GM12878 (cell line): ENCODE measurements at regions not wholly inside any gene's neighbourhood (a gene's known extent, or its start where the extent isn't known, plus 50 kb on each side); places are given as distances from the start of the nearest gene placed in this dataset.

Experiments
- ASH2L ChIP-seq: fragments of 300-600, 200-600 bp; sonication (generic); IDR thresholded peaks from 2 replicates; pipeline ENCODE4 v1.6.1; 2017; ENCODE audit warnings: low read depth, mild to moderate bottlenecking, borderline replicate concordance
- BACH1 ChIP-seq: fragments of 450-650 bp; IDR thresholded peaks from 2 replicates; pipeline ENCODE4 v1.6.1; 2017; ENCODE audit warnings: mild to moderate bottlenecking, borderline replicate concordance
- BCL3 ChIP-seq: IDR thresholded peaks from 2 replicates; pipeline ENCODE4 v1.6.1; 2011; ENCODE audit warnings: borderline replicate concordance, low read depth, mild to moderate bottlenecking, moderate library complexity, low read length; ENCODE audit not compliant: insufficient read depth, poor library complexity, severe bottlenecking
- CEBPB ChIP-seq, 2 experiments: fragments of 150-350 bp in 1 of 2; IDR thresholded peaks; 2 replicates each; pipeline ENCODE4 v1.6.1; 2012 to 2014; ENCODE audit warnings: low read depth in 2 of 2, low read length in 2 of 2, borderline replicate concordance in 1 of 2, inconsistent platforms in 1 of 2
- CUX1 ChIP-seq: IDR thresholded peaks from 2 replicates; pipeline ENCODE4 v1.6.1; 2012; ENCODE audit warnings: improper control_type of control experiment, low read depth, low read length; ENCODE audit not compliant: insufficient replicate concordance
- EZH2 ChIP-seq: IDR thresholded peaks from 2 replicates; pipeline ENCODE4 v1.6.1; 2012; ENCODE audit warnings: low read depth, mild to moderate bottlenecking, control low read depth, inconsistent platforms, low read length, borderline replicate concordance; ENCODE audit not compliant: control insufficient read depth
- FOXM1 ChIP-seq: IDR thresholded peaks from 2 replicates; pipeline ENCODE4 v1.6.1; 2012; ENCODE audit warnings: low read depth, mild to moderate bottlenecking, inconsistent platforms, low read length, moderate library complexity
- GATAD2B ChIP-seq: fragments of 450-650 bp; conservative IDR thresholded peaks from 2 replicates; pipeline ENCODE4 v1.6.1; 2017; ENCODE audit warnings: low read depth, mild to moderate bottlenecking, moderate library complexity
- IRF3 ChIP-seq: fragments of 450-650 bp; IDR thresholded peaks from 2 replicates; pipeline ENCODE4 v1.6.1; 2014; ENCODE audit warnings: mild to moderate bottlenecking
- PAX8 ChIP-seq: fragments of 450-650 bp; IDR thresholded peaks from 2 replicates; pipeline ENCODE4 v1.6.1; 2017; ENCODE audit warnings: mild to moderate bottlenecking, moderate library complexity
- PBX3 ChIP-seq: IDR thresholded peaks from 2 replicates; pipeline ENCODE4 v1.6.1; 2011; ENCODE audit warnings: mild to moderate bottlenecking, low read depth, low read length, moderate library complexity; ENCODE audit not compliant: insufficient replicate concordance
- POU2F2 ChIP-seq: IDR thresholded peaks from 3 replicates; pipeline ENCODE4 v1.6.1; 2011; ENCODE audit warnings: low read depth, mild to moderate bottlenecking, low read length, borderline replicate concordance
- TARDBP ChIP-seq: IDR thresholded peaks from 2 replicates; pipeline ENCODE4 v1.6.1; 2016; ENCODE audit warnings: borderline replicate concordance
- ZBTB11 ChIP-seq: fragments of 450-650 bp; formaldehyde crosslinking; IDR thresholded peaks from 2 replicates; pipeline ENCODE4 v1.5.0; 2022; ENCODE audit warnings: mild to moderate bottlenecking, missing genetic modification characterization
- ZNF384 ChIP-seq: IDR thresholded peaks from 2 replicates; pipeline ENCODE4 v1.6.1; 2012; ENCODE audit warnings: low read depth, mild to moderate bottlenecking, low read length, improper control_type of control experiment, borderline replicate concordance

- TF ChIP-seq CUX1, result no peak
- TF ChIP-seq IRF3, result no peak
- TF ChIP-seq ASH2L, result no peak
- TF ChIP-seq CEBPB (IDR thresholded peaks at IDR 0.05; ENCODE audit: borderline replicate concordance in 1 of 2, low read depth in 2 of 2, low read length in 2 of 2), result no peak
- TF ChIP-seq PBX3, result peak; percentile 92
- no peak for TF ChIP-seq BCL3
- TF ChIP-seq POU2F2, result no peak
- no peak for TF ChIP-seq ZNF384
- TF ChIP-seq ZBTB11 (CRISPR knock-in tag), result no peak
- no peak for TF ChIP-seq GATAD2B
- no peak for TF ChIP-seq EZH2
- TF ChIP-seq FOXM1, result peak; percentile 59; the same call in 1 of the 2 replicates
- TF ChIP-seq BACH1, result no peak
- TF ChIP-seq PAX8, result no peak
- no peak for TF ChIP-seq TARDBP
These were observed 1352.9 kb downstream of the TMEM121 start (continued) for GRCh38 chr14:106879241-106879640.
